ENCODE measurements at regions not wholly inside any gene's neighbourhood (a gene's known extent, or its start where the extent isn't known, plus 50 kb on each side); places are given as distances from the start of the nearest gene placed in this dataset.

GRCh38 chr5:114658194-114658593, 296.3 kb downstream of the KCNN2 start:
- TF ChIP-seq CTCF (IDR thresholded peaks at IDR 0.05) (no peak), POLR2A (IDR thresholded peaks at IDR 0.05) (no peak)
